ENCODE measurements at regions not wholly inside any gene's neighbourhood (a gene's known extent, or its start where the extent isn't known, plus 50 kb on each side); places are given as distances from the start of the nearest gene placed in this dataset.

DNA sequence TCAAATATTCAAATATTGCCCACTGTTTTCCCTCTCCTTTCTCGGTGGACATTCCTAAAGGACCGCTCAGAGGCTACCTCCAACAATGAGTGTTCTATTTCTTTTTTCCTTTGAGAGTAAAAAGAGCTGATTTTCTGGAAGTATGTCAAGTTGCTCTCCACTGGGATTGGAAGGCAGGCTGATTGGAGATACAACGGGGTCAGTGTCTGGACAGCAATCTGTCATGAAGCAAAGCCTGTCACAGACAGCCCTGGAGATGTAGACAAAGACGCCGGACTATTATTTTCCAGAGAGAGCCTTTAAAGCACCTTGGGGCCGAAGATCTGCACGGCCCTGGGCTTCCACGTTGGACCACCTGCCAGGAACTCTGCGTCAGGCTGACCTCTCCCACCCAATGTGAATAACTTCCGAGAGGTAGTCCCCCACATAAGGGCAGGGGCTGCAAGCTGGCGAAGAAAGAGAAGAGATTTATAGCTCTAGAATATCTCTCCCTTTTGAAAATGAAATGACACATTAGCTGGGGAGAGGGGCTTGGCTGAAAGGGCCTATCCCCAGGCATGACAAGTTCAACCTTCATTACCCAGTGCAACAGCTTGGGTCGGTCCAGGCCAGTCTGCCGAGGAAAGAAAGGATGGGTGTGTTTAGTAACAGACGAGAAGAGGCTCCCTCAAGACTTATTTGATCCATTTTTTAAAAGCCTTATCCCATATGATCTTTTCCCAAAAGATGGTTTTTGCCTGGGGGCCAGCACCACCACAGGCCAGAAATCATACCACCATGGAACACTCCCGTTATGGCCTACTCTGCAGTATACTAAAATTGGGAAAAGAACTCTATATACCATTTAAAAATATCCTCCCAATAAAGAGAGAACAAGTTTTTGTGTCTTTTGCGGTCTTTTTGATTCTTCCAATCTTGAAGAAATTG lies 131.1 kb downstream of the OLIG3 start:
- TF ChIP-seq ZNF561 (tag by site-specific recombination; IDR thresholded peaks at IDR 0.05; ENCODE audit: borderline replicate concordance) (no peak), ZNF23 (tag by site-specific recombination; IDR thresholded peaks at IDR 0.05; ENCODE audit: borderline replicate concordance) (no peak), ZNF776 (tag by site-specific recombination; IDR thresholded peaks at IDR 0.05; ENCODE audit: borderline replicate concordance) (no peak), ZBTB1 (tag by site-specific recombination; IDR thresholded peaks at IDR 0.05) (no peak), ZNF416 (tag by site-specific recombination; IDR thresholded peaks at IDR 0.05) (no peak), ZNF514 (tag by site-specific recombination; IDR thresholded peaks at IDR 0.05) (no peak), ZNF140 (tag by site-specific recombination; IDR thresholded peaks at IDR 0.05) (no peak), ZXDB (tag by site-specific recombination; IDR thresholded peaks at IDR 0.05) (no peak), ZBTB48 (tag by site-specific recombination; IDR thresholded peaks at IDR 0.05) (no peak), ZNF544 (tag by site-specific recombination; IDR thresholded peaks at IDR 0.05) (no peak), GLI4 (tag by site-specific recombination; IDR thresholded peaks at IDR 0.05) (no peak), ZNF394 (tag by site-specific recombination; IDR thresholded peaks at IDR 0.05; ENCODE audit: borderline replicate concordance) (no peak), MYNN (tag by site-specific recombination; IDR thresholded peaks at IDR 0.05; ENCODE audit: borderline replicate concordance) (no peak), ZNF677 (tag by site-specific recombination; IDR thresholded peaks at IDR 0.05) (no peak), ZBTB17 (tag by site-specific recombination; IDR thresholded peaks at IDR 0.05) (no peak)
- TF ChIP-seq, protein P1, sequence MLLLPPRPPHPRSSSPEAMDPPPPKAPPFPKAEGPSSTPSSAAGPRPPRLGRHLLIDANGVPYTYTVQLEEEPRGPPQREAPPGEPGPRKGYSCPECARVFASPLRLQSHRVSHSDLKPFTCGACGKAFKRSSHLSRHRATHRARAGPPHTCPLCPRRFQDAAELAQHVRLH (tag by site-specific recombination; IDR thresholded peaks at IDR 0.05) = no peak
- TF ChIP-seq, protein P2, sequence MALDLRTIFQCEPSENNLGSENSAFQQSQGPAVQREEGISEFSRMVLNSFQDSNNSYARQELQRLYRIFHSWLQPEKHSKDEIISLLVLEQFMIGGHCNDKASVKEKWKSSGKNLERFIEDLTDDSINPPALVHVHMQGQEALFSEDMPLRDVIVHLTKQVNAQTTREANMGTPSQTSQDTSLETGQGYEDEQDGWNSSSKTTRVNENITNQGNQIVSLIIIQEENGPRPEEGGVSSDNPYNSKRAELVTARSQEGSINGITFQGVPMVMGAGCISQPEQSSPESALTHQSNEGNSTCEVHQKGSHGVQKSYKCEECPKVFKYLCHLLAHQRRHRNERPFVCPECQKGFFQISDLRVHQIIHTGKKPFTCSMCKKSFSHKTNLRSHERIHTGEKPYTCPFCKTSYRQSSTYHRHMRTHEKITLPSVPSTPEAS (tag by site-specific recombination; IDR thresholded peaks at IDR 0.05) = no peak
- H3K4me3 ChIP-seq (ENCODE audit: low read depth, low read length) = no peak overlapping the region
- H3K9me3 ChIP-seq (ENCODE audit: control insufficient read depth, insufficient read depth, low read depth, low read length) = no peaks in the 10 kb centered on the region
- CTCF ChIA-PET = interaction anchor here (0.5 kb wide), 2 partner anchors 35 to 112 kb away, joined by 4 to 5 read pairs; no protein-coding TSS in a partner anchor
- no peak overlapping the region for H3K27ac ChIP-seq (ENCODE audit: extremely low read depth, low read depth, low read length)
- H3K36me3 ChIP-seq (ENCODE audit: control insufficient read depth in 2 of 2, insufficient read depth in 1 of 2, low read length in 2 of 2) = no peaks in the 10 kb centered on the region
- POLR2A ChIA-PET = no interaction called here
- H3K4me1 ChIP-seq (ENCODE audit: control insufficient read depth, insufficient read depth, low read length) = no peaks in the 10 kb centered on the region

DNA sequence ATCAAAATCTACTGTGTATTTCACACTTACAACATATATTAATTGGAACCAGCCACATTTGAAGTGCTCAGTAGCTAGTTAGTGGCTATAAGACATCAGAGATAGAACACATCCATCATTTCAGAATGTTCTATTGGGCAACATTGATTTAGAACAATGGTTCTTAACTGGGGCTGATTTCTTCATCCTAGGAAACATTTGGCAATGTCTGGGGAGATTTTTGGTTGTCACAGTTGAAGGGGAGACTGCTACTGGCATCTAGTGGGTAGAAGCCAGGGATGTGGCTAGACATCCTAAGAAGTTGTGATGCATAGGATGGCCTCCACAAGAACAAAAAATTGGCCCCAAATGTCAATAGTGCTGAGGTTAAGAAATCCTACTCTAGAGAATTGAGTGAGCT lies 132.5 kb downstream of the OLIG3 start:
- ChIA-PET CTCF (interaction anchor here (0.6 kb wide), 2 partner anchors 90 to 227 kb away, joined by 3 read pairs; no protein-coding TSS in a partner anchor), POLR2A (no interaction called here)
- Histone ChIP-seq H3K9me3 (ENCODE audit: control insufficient read depth, insufficient read depth, low read depth, low read length) (no peaks in the 10 kb centered on the region), H3K27ac (ENCODE audit: extremely low read depth, low read depth, low read length) (no peak overlapping the region), H3K36me3 (ENCODE audit: control insufficient read depth in 2 of 2, insufficient read depth in 1 of 2, low read length in 2 of 2) (no peaks in the 10 kb centered on the region), H3K4me1 (ENCODE audit: control insufficient read depth, insufficient read depth, low read length) (no peaks in the 10 kb centered on the region), H3K4me3 (ENCODE audit: low read depth, low read length) (no peak overlapping the region)
- TF ChIP-seq ZNF623 (tag by site-specific recombination; IDR thresholded peaks at IDR 0.05) = no peak
- no peak for TF ChIP-seq BCL6B (tag by site-specific recombination; IDR thresholded peaks at IDR 0.05)
- no peak for TF ChIP-seq ZNF629 (tag by site-specific recombination; IDR thresholded peaks at IDR 0.05)
- no peak for TF ChIP-seq ZNF560 (tag by site-specific recombination; IDR thresholded peaks at IDR 0.05; ENCODE audit: borderline replicate concordance)
- no peak for TF ChIP-seq ZNF19 (tag by site-specific recombination; IDR thresholded peaks at IDR 0.05; ENCODE audit: low read depth)
